K562 (cell line): ENCODE measurements at regions not wholly inside any gene's neighbourhood (a gene's known extent, or its start where the extent isn't known, plus 50 kb on each side); places are given as distances from the start of the nearest gene placed in this dataset.

Experiments used
- ATAC-seq: fragments of 200-7000 bp; cut with Tn5 transposase; 3 replicates; pipeline ENCODE4 v1.9.1; 2020; ENCODE audit warnings: moderate library complexity
- BruUV-seq: library from RNA; stranded (reverse); fragments of 400-500 nt; replicated peaks from 2 replicates; lab custom pipeline; 2021; lab: Mats Ljungman, UMichigan
- CTCF ChIA-PET: fragments of 300-600 bp; formaldehyde crosslinking; extraction: SDS; loops from one replicate; lab custom pipeline; 2021; ENCODE audit warnings: low intra/inter-chr PET ratio; lab: Yijun Ruan, JAX
- POLR2A ChIA-PET: fragments of 300-600, 350-650 bp; sonication (Branson Sonifier 250); formaldehyde crosslinking; extraction: SDS; loops from one replicate; lab custom pipeline; 2021; ENCODE audit warnings: antibody characterized with exemption, inconsistent platforms; lab: Yijun Ruan, JAX
- DNase-seq, 4 experiments: peaks; one replicate each; pipeline versions ENCODE4 v3.0.0 to v3.0.0-alpha.2; 2011 to 2018; ENCODE audit warnings: low spot score in 3 of 4, mixed read lengths in 3 of 4; ENCODE audit errors: extremely low read depth in 1 of 4
- FAIRE-seq: peaks from 2 replicates; lab custom pipeline; 2011; peaks lifted over from hg19 to GRCh38; lab: Jason Lieb, UNC
- H2AFZ ChIP-seq: 2 replicates; pipeline ENCODE4 v1.6.0; 2011; ENCODE audit warnings: low read depth, low read length, control low read depth, inconsistent platforms
- H3K27ac ChIP-seq: fragments of 200-600 bp; 3 replicates; pipeline ENCODE4 v1.8.0; 2011; ENCODE audit warnings: low read depth, mild to moderate bottlenecking, control low read depth, inconsistent platforms, low read length, moderate library complexity, mixed read lengths; ENCODE audit errors: extremely low read depth
- H3K27me3 ChIP-seq, 2 experiments: fragments of 300-600 bp in 1 of 2; 2 replicates in 1 of 2; 3 replicates in 1 of 2; pipeline versions ENCODE4 v1.6.0 to v1.8.0; 2011; ENCODE audit warnings: inconsistent platforms in 2 of 2, low read length in 2 of 2, mild to moderate bottlenecking in 1 of 2, mixed read lengths in 1 of 2, moderate library complexity in 1 of 2; ENCODE audit not compliant: control insufficient read depth in 2 of 2, insufficient read depth in 2 of 2
- H3K36me3 ChIP-seq: fragments of 300-600 bp; 3 replicates; pipeline ENCODE4 v1.8.0; 2011; ENCODE audit warnings: mild to moderate bottlenecking, low read length, inconsistent platforms; ENCODE audit not compliant: control insufficient read depth, insufficient read depth
- H3K4me1 ChIP-seq, 2 experiments: fragments of 200-600 bp in 1 of 2; replicated peaks in 1 of 2; 2 replicates in 1 of 2; 3 replicates in 1 of 2; pipeline versions ENCODE4 v1.5.1 to v1.8.0; 2011; ENCODE audit warnings: inconsistent platforms in 2 of 2, low read length in 2 of 2, mild to moderate bottlenecking in 1 of 2, mixed read lengths in 1 of 2, moderate library complexity in 1 of 2; ENCODE audit not compliant: control insufficient read depth in 2 of 2, insufficient read depth in 2 of 2
- H3K4me2 ChIP-seq: 2 replicates; pipeline ENCODE4 v1.6.1; 2011; ENCODE audit warnings: low read length, control low read depth, inconsistent platforms, mixed read lengths; ENCODE audit not compliant: insufficient read depth
- H3K4me3 ChIP-seq: fragments of 200-600 bp; sonication (generic), shearing (Covaris generic); 2 replicates; pipeline ENCODE4 v1.5.1; 2016; ENCODE audit warnings: control low read depth, inconsistent platforms
- H3K79me2 ChIP-seq: fragments of 200-600 bp; 3 replicates; pipeline ENCODE4 v1.8.0; 2011; ENCODE audit warnings: low read length, inconsistent platforms; ENCODE audit not compliant: control insufficient read depth, insufficient read depth
- H3K9ac ChIP-seq, 2 experiments: 2 replicates each; pipeline versions ENCODE4 v1.6.0 to v1.6.1; 2011; ENCODE audit warnings: low read depth in 2 of 2, low read length in 2 of 2, control low read depth in 1 of 2, inconsistent platforms in 1 of 2, mild to moderate bottlenecking in 1 of 2, mixed read lengths in 1 of 2; ENCODE audit not compliant: insufficient read depth in 1 of 2
- H3K9me1 ChIP-seq: one replicate; pipeline ENCODE4 v1.6.0; 2011; ENCODE audit warnings: inconsistent platforms, mild to moderate bottlenecking, low read length, moderate library complexity; ENCODE audit not compliant: control insufficient read depth, insufficient read depth
- H3K9me3 ChIP-seq: replicated peaks from 2 replicates; pipeline ENCODE4 v1.5.1; 2011; ENCODE audit warnings: low read depth, low read length, inconsistent platforms; ENCODE audit not compliant: control insufficient read depth, insufficient read depth
- H4K20me1 ChIP-seq: replicated peaks from 2 replicates; pipeline ENCODE4 v1.6.1; 2011; ENCODE audit warnings: low read length, inconsistent platforms, mixed read lengths; ENCODE audit not compliant: control insufficient read depth, insufficient read depth
- CBFB ChIP-seq: sonication (generic); formaldehyde crosslinking; IDR thresholded peaks from 2 replicates; pipeline ENCODE4 v1.4.0; 2020; ENCODE audit warnings: mild to moderate bottlenecking, missing genetic modification reagents
- E2F3 ChIP-seq: fragments of 250-450 bp; sonication (Bioruptor Pico); IDR thresholded peaks from 2 replicates; pipeline ENCODE4 v1.4.0; 2020; ENCODE audit warnings: mild to moderate bottlenecking
- E2F5 ChIP-seq: sonication (generic); formaldehyde crosslinking; IDR thresholded peaks from 2 replicates; pipeline ENCODE4 v1.8.0; 2022; ENCODE audit warnings: mild to moderate bottlenecking, missing genetic modification reagents
- ETV6 ChIP-seq, 3 experiments: fragments of 150-350 bp in 1 of 3; sonication (generic) in 1 of 3; formaldehyde crosslinking in 1 of 3; IDR thresholded peaks; 2 replicates each; pipeline versions ENCODE4 v1.6.1 to v1.8.0; 2014 to 2022; ENCODE audit warnings: borderline replicate concordance in 2 of 3, low read depth in 2 of 3, antibody characterized with exemption in 1 of 3, low read length in 1 of 3, mild to moderate bottlenecking in 1 of 3, missing genetic modification reagents in 1 of 3
- MCM7 ChIP-seq, 2 experiments: fragments of 450-650 bp; IDR thresholded peaks; 2 replicates each; pipeline ENCODE4 v1.6.1; 2016 to 2018
- PML ChIP-seq: IDR thresholded peaks from 2 replicates; pipeline ENCODE4 v1.6.1; 2012; ENCODE audit warnings: low read length, inconsistent platforms
- POLR2H ChIP-seq: IDR thresholded peaks from 2 replicates; pipeline ENCODE4 v1.6.1; 2016; ENCODE audit warnings: missing genetic modification characterization, low read depth, mild to moderate bottlenecking, control low read depth, missing compliant biosample characterization, moderate library complexity
- RFX1 ChIP-seq: fragments of 450-650 bp; IDR thresholded peaks from 2 replicates; pipeline ENCODE4 v1.6.1; 2016; ENCODE audit warnings: mild to moderate bottlenecking, moderate library complexity
- RUNX1 ChIP-seq: sonication (generic); IDR thresholded peaks from 2 replicates; pipeline ENCODE4 v1.6.1; 2016; ENCODE audit warnings: antibody characterized with exemption, low read depth
- SRSF7 ChIP-seq: fragments of 200-400 bp; formaldehyde crosslinking; optimal IDR thresholded peaks from 2 replicates; pipeline ENCODE3; 2017; ENCODE audit warnings: mild to moderate bottlenecking, low read depth, low read length
- ZNF197 ChIP-seq: fragments of 200-800 bp; sonication (Bioruptor generic); IDR thresholded peaks from 2 replicates; pipeline ENCODE4 v1.6.1; 2016; ENCODE audit warnings: low read depth, missing genetic modification characterization, missing compliant biosample characterization
- WGBS: fragments of 100-300 bp; shearing (Covaris generic); methylation state at CpG from one replicate; pipeline ENCODE4 v1.1.6; 2016; ENCODE audit warnings: low coverage, mixed read lengths; ENCODE audit not compliant: insufficient coverage; ENCODE audit errors: missing lambda C conversion rate; 5-methylcytosine and 5-hydroxymethylcytosine counted together
- in situ Hi-C: fragments of 300-500 bp; cut with MboI; formaldehyde crosslinking; loops from 4 replicates; pipeline ENCODE4 v1.15.0; 2018; ENCODE audit warnings: inconsistent platforms, mixed read lengths
- intact Hi-C: fragments of 100-400 bp; cut with micrococcal nuclease; formaldehyde crosslinking; loops from 2 replicates; pipeline ENCODE4 v1.14.2; 2022

DNA sequence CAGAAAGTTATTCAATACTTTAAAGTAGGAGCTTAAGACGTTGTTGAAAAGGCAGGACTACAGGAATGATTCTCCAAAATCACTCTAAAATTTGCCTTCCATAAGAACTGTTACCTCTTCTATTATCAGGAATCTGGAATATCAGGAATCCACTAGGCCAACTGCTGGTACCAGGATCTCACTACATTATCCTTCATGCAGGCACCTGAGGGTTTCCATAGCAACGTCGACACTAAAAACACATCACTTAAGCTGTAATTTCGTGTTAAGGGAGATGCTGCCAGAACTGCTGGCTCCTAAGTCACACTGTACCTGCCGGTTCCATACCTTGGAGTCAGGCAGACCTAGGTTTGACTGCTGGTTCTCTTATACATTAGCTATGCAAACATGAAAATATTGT is 139.7 kb upstream of the C1orf87 start:
- no peaks in the 10 kb centered on the region for H3K36me3 ChIP-seq
- no peak overlapping the region for H3K4me3 ChIP-seq
- FAIRE-seq (no peak), DNase-seq (no peak), ATAC-seq (no peak)
- WGBS = 0% methylated on average over 4 of the region's 5 CpGs
- TF ChIP-seq SRSF7 = no peak
- TF ChIP-seq RFX1 = 0 out of 2 replicates have a peak, but pooled peaks have one; percentile 16
- no peak overlapping the region for H2AFZ ChIP-seq
- no TSS peak for BruUV-seq
- no peaks in the 10 kb centered on the region for H4K20me1 ChIP-seq
- intact Hi-C loops (no loop called here), in situ Hi-C loops (no loop called here)
- H3K79me2 ChIP-seq = no peaks in the 10 kb centered on the region
- CTCF ChIA-PET = no interaction called here
- H3K9me3 ChIP-seq = no peaks in the 10 kb centered on the region
- no peaks in the 10 kb centered on the region for H3K27me3 ChIP-seq
- no peaks in the 10 kb centered on the region for H3K9me1 ChIP-seq
- H3K27ac ChIP-seq = no peak overlapping the region
- H3K4me2 ChIP-seq = no peak overlapping the region
- no peaks in the 10 kb centered on the region for H3K4me1 ChIP-seq
- POLR2A ChIA-PET = interaction anchor here (0.7 kb wide), 1 partner anchor 56 kb away, joined by 3 read pairs; no protein-coding TSS in a partner anchor
- no peak overlapping the region for H3K9ac ChIP-seq

- Histone ChIP-seq H3K9me1 (no peaks in the 10 kb centered on the region), H3K9ac (no peak overlapping the region), H3K4me3 (no peak overlapping the region), H3K9me3 (no peaks in the 10 kb centered on the region), H3K4me1 (no peaks in the 10 kb centered on the region), H3K36me3 (no peaks in the 10 kb centered on the region), H3K79me2 (no peaks in the 10 kb centered on the region), H4K20me1 (no peaks in the 10 kb centered on the region), H3K4me2 (no peak overlapping the region), H3K27ac (no peak overlapping the region), H2AFZ (no peak overlapping the region), H3K27me3 (no peaks in the 10 kb centered on the region)
- no TSS peak for BruUV-seq
- intact Hi-C loops (no loop called here), in situ Hi-C loops (no loop called here)
- 0% methylated on average over 1 of the region's 1 CpG for WGBS
- FAIRE-seq = no peak
- DNase-seq = no peak
- POLR2A ChIA-PET = no interaction called here
- ATAC-seq = no peak
- CTCF ChIA-PET = no interaction called here
- TF ChIP-seq ZNF197 (CRISPR knock-in tag) (no peak), PML (no peak), E2F5 (no peak), E2F3 (no peak), POLR2H (tag) (no peak), RUNX1 (no peak), CBFB (no peak), ETV6 (IDR thresholded peaks at IDR 0.05; ENCODE audit: borderline replicate concordance in 1 of 2, low read depth in 2 of 2, low read length in 1 of 2) (no peak), ETV6 (CRISPR knock-in tag; IDR thresholded peaks at IDR 0.05; ENCODE audit: borderline replicate concordance) (no peak), MCM7 (IDR thresholded peaks at IDR 0.05) (no peak)
Observed at GRCh38 chr1:60196026-60196425, 122.5 kb upstream of the C1orf87 start.
